Small intestine (tissue), 7 donors: ENCODE measurements at regions not wholly inside any gene's neighbourhood (a gene's known extent, or its start where the extent isn't known, plus 50 kb on each side); places are given as distances from the start of the nearest gene placed in this dataset.
A peak's percentile ranks its signal among the peaks of the same experiment; 100 is the strongest.

Experiments used
- DNase-seq, 2 donors: peaks; one replicate each; pipeline versions ENCODE4 v3.0.0 to v3.0.0-alpha.2; 2013
- FAIRE-seq: peaks from 2 replicates; lab custom pipeline; 2012; peaks lifted over from hg19 to GRCh38; lab: Jason Lieb, UNC
- H3K27ac ChIP-seq, 3 donors: one replicate each; pipeline ENCODE4 v1.5.1; 2013; ENCODE audit warnings: low read length in 2 of 3, mild to moderate bottlenecking in 2 of 3, control low read depth in 1 of 3, inconsistent platforms in 1 of 3, low read depth in 1 of 3, moderate library complexity in 1 of 3
- H3K27me3 ChIP-seq, 3 donors: one replicate each; pipeline ENCODE4 v1.6.1; 2013; ENCODE audit warnings: low read length in 3 of 3, inconsistent platforms in 1 of 3; ENCODE audit not compliant: control insufficient read depth in 3 of 3, insufficient read depth in 3 of 3
- H3K36me3 ChIP-seq, 3 donors: one replicate each; pipeline ENCODE4 v1.6.1; 2013; ENCODE audit warnings: low read length in 3 of 3, inconsistent platforms in 1 of 3, low read depth in 1 of 3, mild to moderate bottlenecking in 1 of 3, moderate library complexity in 1 of 3; ENCODE audit not compliant: control insufficient read depth in 3 of 3, insufficient read depth in 2 of 3
- H3K4me1 ChIP-seq, 3 donors: one replicate each; pipeline ENCODE4 v1.6.1; 2013; ENCODE audit warnings: low read length in 2 of 3, inconsistent platforms in 1 of 3, low read depth in 1 of 3, mild to moderate bottlenecking in 1 of 3, moderate library complexity in 1 of 3; ENCODE audit not compliant: control insufficient read depth in 3 of 3, insufficient read depth in 2 of 3
- H3K4me3 ChIP-seq, 3 donors: one replicate each; pipeline ENCODE4 v1.5.1; 2013; ENCODE audit warnings: low read length in 3 of 3, control low read depth in 1 of 3, inconsistent platforms in 1 of 3, low read depth in 1 of 3, mild to moderate bottlenecking in 1 of 3, moderate library complexity in 1 of 3
- H3K9me3 ChIP-seq, 2 donors: one replicate each; pipeline ENCODE4 v1.6.1; 2013; ENCODE audit warnings: low read depth in 1 of 2, low read length in 1 of 2; ENCODE audit not compliant: control insufficient read depth in 2 of 2, insufficient read depth in 1 of 2
- WGBS, 3 donors: extraction: QIAGEN DNeasy Blood & Tissue Kit; methylation state at CpG; one replicate each; pipeline ENCODE4 v1.1.7; 2013; 5-methylcytosine and 5-hydroxymethylcytosine counted together
- donor health status: healthy with polysubstance abuse.
- donor health status: control.
- donor health status: control.
- donor health status: Bipolar disorder and iron deficiency.
- donor health status: healthy.

GRCh38 chr20:10971096-10971495 is 297.3 kb upstream of the JAG1 start:
- DNase-seq (no peak), FAIRE-seq (no peak)
- no peaks in the 10 kb centered on the region for H3K9me3 ChIP-seq
- no peaks in the 10 kb centered on the region for H3K27me3 ChIP-seq
- no peak overlapping the region for H3K4me3 ChIP-seq
- no peak overlapping the region for H3K27ac ChIP-seq
- 88 to 93% (median 89%) methylated on average over 1 of the region's 1 CpG for WGBS, 3 donors
- H3K36me3 ChIP-seq = no peaks in the 10 kb centered on the region
- H3K4me1 ChIP-seq = peaks cover 0 to 5% (median 0%) of the 10 kb centered on the region in 3 donors

- no peaks in the 10 kb centered on the region for H3K36me3 ChIP-seq
- peaks cover 0 to 5% (median 0%) of the 10 kb centered on the region in 3 donors for H3K4me1 ChIP-seq
- no peak for FAIRE-seq
- no peak overlapping the region for H3K27ac ChIP-seq
- H3K4me3 ChIP-seq = no peak overlapping the region
- DNase-seq = no peak
- H3K27me3 ChIP-seq = no peaks in the 10 kb centered on the region
- no peaks in the 10 kb centered on the region for H3K9me3 ChIP-seq
- 74 to 81% (median 80%) methylated on average over 4 of the region's 4 CpGs for WGBS, 3 donors
These were observed 298.5 kb upstream of the JAG1 start for GRCh38 chr20:10972219-10972860.

- Histone ChIP-seq H3K36me3 (no peaks in the 10 kb centered on the region), H3K4me3 (no peak overlapping the region), H3K9me3 (no peaks in the 10 kb centered on the region), H3K27ac (no peak overlapping the region), H3K4me1 (no peaks in the 10 kb centered on the region), H3K27me3 (no peaks in the 10 kb centered on the region)
- WGBS, 3 donors = 87 to 90% (median 87%) methylated on average over 6 of the region's 6 CpGs
- DNase-seq (no peak), FAIRE-seq (no peak)
These were observed 302.3 kb upstream of the JAG1 start for GRCh38 chr20:10976051-10976450.

GRCh38 chr20:10978019-10978702 is 304.4 kb upstream of the JAG1 start:
- FAIRE-seq (no peak), DNase-seq (no peak)
- Histone ChIP-seq H3K4me1 (no peaks in the 10 kb centered on the region), H3K36me3 (no peaks in the 10 kb centered on the region), H3K27me3 (no peaks in the 10 kb centered on the region), H3K9me3 (no peaks in the 10 kb centered on the region), H3K27ac (no peak overlapping the region), H3K4me3 (no peak overlapping the region)
- WGBS, 3 donors = 86 to 91% (median 91%) methylated on average over 4 of the region's 4 CpGs

- 75 to 87% (median 77%) methylated on average over 5 of the region's 5 CpGs for WGBS, 3 donors
- FAIRE-seq (no peak), DNase-seq (no peak)
- Histone ChIP-seq H3K9me3 (no peaks in the 10 kb centered on the region), H3K36me3 (no peaks in the 10 kb centered on the region), H3K27ac (no peak overlapping the region), H3K4me3 (no peak overlapping the region), H3K4me1 (no peaks in the 10 kb centered on the region), H3K27me3 (no peaks in the 10 kb centered on the region)
These were observed 304.9 kb upstream of the JAG1 start for GRCh38 chr20:10978713-10979112.

- Histone ChIP-seq H3K4me1 (peaks cover 0 to 7% (median 0%) of the 10 kb centered on the region in 3 donors), H3K36me3 (no peaks in the 10 kb centered on the region), H3K4me3 (no peak overlapping the region), H3K9me3 (peaks cover 0 to 2% of the 10 kb centered on the region in 2 donors), H3K27me3 (no peaks in the 10 kb centered on the region), H3K27ac (no peak overlapping the region)
- DNase-seq = no peak
- 69 to 93% (median 87%) methylated on average over 6 of the region's 6 CpGs for WGBS, 3 donors
- no peak for FAIRE-seq
These were observed 308.9 kb upstream of the JAG1 start for GRCh38 chr20:10982692-10983091.

- no peak for FAIRE-seq
These were observed 310.5 kb upstream of the JAG1 start for GRCh38 chr20:10984294-10984693.

GRCh38 chr20:10984913-10985312 is 311.1 kb upstream of the JAG1 start:
- peaks cover 0 to 2% of the 10 kb centered on the region in 2 donors for H3K9me3 ChIP-seq
- H3K36me3 ChIP-seq = no peaks in the 10 kb centered on the region
- DNase-seq (peak; percentile 52 to 61), FAIRE-seq (no peak)
- 6 to 31% (median 10%) methylated on average over 6 of the region's 6 CpGs for WGBS, 3 donors
- no peak overlapping the region for H3K4me3 ChIP-seq
- no peak overlapping the region for H3K27ac ChIP-seq
- peaks cover 0 to 7% (median 0%) of the 10 kb centered on the region in 3 donors for H3K4me1 ChIP-seq
- no peaks in the 10 kb centered on the region for H3K27me3 ChIP-seq

More at GRCh38 chr20:10984294-10984693, 310.5 kb upstream of the JAG1 start:
- Histone ChIP-seq H3K27me3 (no peaks in the 10 kb centered on the region), H3K27ac (no peak overlapping the region), H3K36me3 (no peaks in the 10 kb centered on the region), H3K4me3 (no peak overlapping the region), H3K9me3 (peaks cover 0 to 2% of the 10 kb centered on the region in 2 donors), H3K4me1 (peaks cover 0 to 7% (median 0%) of the 10 kb centered on the region in 3 donors)
- no peak for DNase-seq
- 55 to 78% (median 73%) methylated on average over 4 of the region's 4 CpGs for WGBS, 3 donors
